ENCODE measurements at regions not wholly inside any gene's neighbourhood (a gene's known extent, or its start where the extent isn't known, plus 50 kb on each side); places are given as distances from the start of the nearest gene placed in this dataset.

- no peak for TF ChIP-seq CTCF (IDR thresholded peaks at IDR 0.05; ENCODE audit: low read depth, low read length)
- no peak for TF ChIP-seq POLR2A (IDR thresholded peaks at IDR 0.05; ENCODE audit: extremely low read depth, insufficient read length)
- TF ChIP-seq MYC (IDR thresholded peaks at IDR 0.05; ENCODE audit: low read depth, low read length): no peak
- TF ChIP-seq MAX (IDR thresholded peaks at IDR 0.05; ENCODE audit: low read depth, low read length): no peak
Measured at GRCh38 chr2:12419803-12420202, 296.9 kb upstream of the TRIB2 start.
